MCF 10A (cell line): ENCODE measurements at regions not wholly inside any gene's neighbourhood (a gene's known extent, or its start where the extent isn't known, plus 50 kb on each side); places are given as distances from the start of the nearest gene placed in this dataset.

Experiments
- BruUV-seq: library from RNA; stranded (reverse); fragments of 400-500 nt; replicated peaks from 2 replicates; lab custom pipeline; 2021; lab: Mats Ljungman, UMichigan
- CTCF ChIA-PET: fragments of 300-600 bp; sonication (Branson Sonifier 250); formaldehyde crosslinking; extraction: SDS; loops from one replicate; lab custom pipeline; 2021; ENCODE audit warnings: antibody characterized with exemption, inconsistent platforms; lab: Yijun Ruan, JAX
- POLR2A ChIA-PET: fragments of 300-600, 350-650 bp; sonication (Branson Sonifier 250); formaldehyde crosslinking; extraction: SDS; loops from one replicate; lab custom pipeline; 2020; ENCODE audit warnings: antibody characterized with exemption, inconsistent platforms; lab: Yijun Ruan, JAX
- DNase-seq: peaks from one replicate; pipeline ENCODE4 v3.0.0-alpha.2; 2018; ENCODE audit not compliant: unreplicated experiment
- H3K27ac Mint-ChIP-seq: one replicate; pipeline ENCODE4 v1.8.0; 2022; ENCODE audit warnings: mild to moderate bottlenecking, low read depth, mixed read lengths; ENCODE audit not compliant: unreplicated experiment
- H3K27me3 Mint-ChIP-seq: one replicate; pipeline ENCODE4 v1.8.0; 2022; ENCODE audit warnings: mixed read lengths; ENCODE audit not compliant: insufficient read depth, unreplicated experiment
- H3K36me3 Mint-ChIP-seq: one replicate; pipeline ENCODE4 v1.8.0; 2022; ENCODE audit warnings: mild to moderate bottlenecking, moderate library complexity, mixed read lengths; ENCODE audit not compliant: insufficient read depth, unreplicated experiment
- H3K4me1 Mint-ChIP-seq: one replicate; pipeline ENCODE4 v1.8.0; 2022; ENCODE audit warnings: mixed read lengths; ENCODE audit not compliant: insufficient read depth, unreplicated experiment
- H3K4me3 Mint-ChIP-seq: one replicate; pipeline ENCODE4 v1.8.0; 2022; ENCODE audit warnings: mild to moderate bottlenecking, moderate library complexity, mixed read lengths; ENCODE audit not compliant: unreplicated experiment
- H3K9me3 Mint-ChIP-seq: one replicate; pipeline ENCODE4 v1.8.0; 2022; ENCODE audit warnings: mixed read lengths; ENCODE audit not compliant: unreplicated experiment
- intact Hi-C: fragments of 100-400 bp; cut with micrococcal nuclease; formaldehyde crosslinking; loops from 2 replicates; pipeline ENCODE4 v1.14.1; 2022
- TF ChIP-seq, protein P1 (sequence below): fragments of 200-600 bp; IDR thresholded peaks from one replicate; pipeline ENCODE4 v1.8.0; 2022; ENCODE audit warnings: antibody characterized with exemption, mild to moderate bottlenecking; ENCODE audit not compliant: unreplicated experiment

DNA sequence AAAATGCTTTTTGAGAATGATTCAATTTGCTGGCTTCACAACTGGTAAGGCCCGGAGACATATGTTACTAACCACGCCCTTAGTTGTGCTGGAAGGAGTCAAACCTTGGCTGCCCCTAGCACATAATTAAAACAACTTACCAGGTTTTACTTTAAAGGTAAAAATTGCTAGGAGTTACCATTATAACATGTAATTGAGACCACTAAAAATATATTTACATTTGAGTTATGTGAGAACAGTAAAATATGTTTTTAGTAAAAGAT, 435.6 kb upstream of the CDH9 start:
- BruUV-seq, result no TSS peak
- TF ChIP-seq, protein P1, sequence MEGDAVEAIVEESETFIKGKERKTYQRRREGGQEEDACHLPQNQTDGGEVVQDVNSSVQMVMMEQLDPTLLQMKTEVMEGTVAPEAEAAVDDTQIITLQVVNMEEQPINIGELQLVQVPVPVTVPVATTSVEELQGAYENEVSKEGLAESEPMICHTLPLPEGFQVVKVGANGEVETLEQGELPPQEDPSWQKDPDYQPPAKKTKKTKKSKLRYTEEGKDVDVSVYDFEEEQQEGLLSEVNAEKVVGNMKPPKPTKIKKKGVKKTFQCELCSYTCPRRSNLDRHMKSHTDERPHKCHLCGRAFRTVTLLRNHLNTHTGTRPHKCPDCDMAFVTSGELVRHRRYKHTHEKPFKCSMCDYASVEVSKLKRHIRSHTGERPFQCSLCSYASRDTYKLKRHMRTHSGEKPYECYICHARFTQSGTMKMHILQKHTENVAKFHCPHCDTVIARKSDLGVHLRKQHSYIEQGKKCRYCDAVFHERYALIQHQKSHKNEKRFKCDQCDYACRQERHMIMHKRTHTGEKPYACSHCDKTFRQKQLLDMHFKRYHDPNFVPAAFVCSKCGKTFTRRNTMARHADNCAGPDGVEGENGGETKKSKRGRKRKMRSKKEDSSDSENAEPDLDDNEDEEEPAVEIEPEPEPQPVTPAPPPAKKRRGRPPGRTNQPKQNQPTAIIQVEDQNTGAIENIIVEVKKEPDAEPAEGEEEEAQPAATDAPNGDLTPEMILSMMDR, result no peak
- Mint-ChIP-seq H3K36me3 (no peaks in the 10 kb centered on the region), H3K27me3 (no peaks in the 10 kb centered on the region), H3K4me3 (no peak overlapping the region), H3K4me1 (no peaks in the 10 kb centered on the region), H3K27ac (no peak overlapping the region), H3K9me3 (no peaks in the 10 kb centered on the region)
- ChIA-PET CTCF (no interaction called here), POLR2A (no interaction called here)
- no peak for DNase-seq
- intact Hi-C loops, result no loop called here

DNA sequence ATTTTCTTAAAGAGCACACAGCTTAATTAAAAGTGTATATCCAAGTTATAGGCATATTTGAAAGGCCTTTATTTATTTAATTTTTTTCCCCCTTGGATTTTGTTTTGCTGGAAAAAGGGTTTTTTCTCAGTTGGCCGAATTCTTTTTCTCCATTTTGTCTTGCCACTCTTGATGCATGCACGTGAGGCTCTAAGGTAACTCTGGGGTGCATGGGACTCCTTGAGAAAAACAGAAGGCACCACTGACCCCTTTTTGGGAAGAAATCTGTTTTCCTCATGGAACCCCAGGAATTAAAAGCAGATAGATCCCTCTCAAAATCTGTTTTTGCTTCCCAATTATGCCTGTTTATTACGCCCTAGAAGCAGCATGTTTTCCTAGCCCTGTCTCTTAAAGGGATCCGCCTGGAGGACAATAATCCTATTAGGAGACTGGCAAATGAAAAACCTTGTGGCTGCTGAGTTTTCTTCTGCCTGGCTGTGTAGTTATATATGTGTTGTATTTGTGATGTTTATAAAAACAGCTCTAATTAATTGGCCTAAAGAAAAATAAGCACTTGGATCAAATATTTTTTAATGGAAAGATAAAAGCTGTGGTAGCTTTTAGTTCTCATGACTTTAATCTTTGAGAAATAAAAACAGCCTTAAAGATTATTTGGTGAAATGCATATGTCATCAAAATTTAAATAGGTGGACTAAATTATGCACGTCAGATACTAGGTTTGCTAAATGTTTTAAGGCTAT, 435.1 kb upstream of the CDH9 start:
- Mint-ChIP-seq H3K9me3 (no peaks in the 10 kb centered on the region), H3K36me3 (no peaks in the 10 kb centered on the region), H3K4me3 (no peak overlapping the region), H3K4me1 (no peaks in the 10 kb centered on the region), H3K27ac (peak overlapping the region; percentile 74), H3K27me3 (no peaks in the 10 kb centered on the region)
- POLR2A ChIA-PET, result no interaction called here
- CTCF ChIA-PET, result no interaction called here
- TF ChIP-seq, protein P1, result no peak
- BruUV-seq, result no TSS peak
- DNase-seq, result no peak
- intact Hi-C loops, result no loop called here

DNA sequence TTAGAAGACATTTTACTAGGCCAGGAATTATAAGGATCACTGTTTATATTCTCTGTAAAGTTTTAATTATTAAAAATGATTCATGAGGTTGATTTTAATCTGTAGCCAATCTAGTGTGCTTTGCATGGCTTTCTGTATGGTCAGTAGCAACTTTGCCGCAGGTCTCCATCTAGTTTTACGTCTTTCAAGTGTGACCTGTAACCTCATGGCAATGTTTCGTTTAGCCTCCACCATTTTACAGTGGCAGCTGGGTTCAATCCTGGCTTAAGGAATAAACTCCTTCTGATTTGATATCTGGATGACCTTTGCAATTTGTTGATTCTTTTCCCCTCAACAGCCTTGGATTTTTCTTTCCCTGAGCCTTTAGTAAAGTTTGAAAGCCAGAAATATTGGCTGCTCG, 434.5 kb upstream of the CDH9 start:
- H3K9me3 Mint-ChIP-seq, result no peaks in the 10 kb centered on the region
- H3K4me3 Mint-ChIP-seq, result no peak overlapping the region
- ChIA-PET POLR2A (no interaction called here), CTCF (no interaction called here)
- TF ChIP-seq, protein P1, result no peak
- intact Hi-C loops, result no loop called here
- no peak for DNase-seq
- H3K36me3 Mint-ChIP-seq, result no peaks in the 10 kb centered on the region
- no peaks in the 10 kb centered on the region for H3K27me3 Mint-ChIP-seq
- BruUV-seq, result no TSS peak
- no peak overlapping the region for H3K27ac Mint-ChIP-seq
- no peaks in the 10 kb centered on the region for H3K4me1 Mint-ChIP-seq

DNA sequence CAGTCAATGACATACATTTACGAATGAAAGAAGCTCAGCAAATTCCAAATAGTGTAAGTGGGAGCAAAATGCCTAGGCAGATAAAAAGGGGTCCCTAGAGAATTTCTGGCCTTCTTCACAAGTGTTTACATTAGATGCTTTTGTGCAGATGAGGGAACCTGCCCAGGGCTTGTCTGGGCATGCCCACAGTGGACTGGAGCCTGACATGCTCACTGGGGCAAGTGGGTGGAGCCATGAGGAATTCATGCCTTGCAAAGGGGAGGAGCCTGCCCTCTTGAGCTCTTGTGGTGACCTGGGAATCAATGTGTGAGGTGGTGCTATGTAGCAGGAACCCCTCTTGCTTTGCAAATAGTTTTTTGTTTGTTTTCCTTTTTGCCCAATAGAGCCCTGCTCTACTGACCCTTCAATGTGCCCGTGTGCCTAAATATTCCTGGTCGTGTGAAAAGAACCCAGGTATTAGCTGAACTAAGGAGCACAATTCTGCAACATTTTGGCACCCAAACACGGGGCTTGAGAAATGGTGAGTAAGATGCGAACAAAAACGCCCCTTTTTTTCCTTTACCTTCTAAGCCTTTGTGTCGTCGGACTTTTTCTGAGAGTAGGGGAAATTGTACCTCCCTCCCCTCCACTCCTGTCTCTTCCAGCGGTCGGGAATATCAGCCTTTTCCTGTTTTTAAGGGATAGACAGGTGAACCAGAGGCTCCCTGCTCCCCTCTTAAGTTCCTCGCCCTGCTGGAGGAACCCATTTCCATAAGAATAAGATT, 433.8 kb upstream of the CDH9 start:
- H3K27ac Mint-ChIP-seq, result peak overlapping the region; percentile 10
- no peak overlapping the region for H3K4me3 Mint-ChIP-seq
- DNase-seq, result peak; percentile 9
- H3K9me3 Mint-ChIP-seq, result no peaks in the 10 kb centered on the region
- no peaks in the 10 kb centered on the region for H3K36me3 Mint-ChIP-seq
- ChIA-PET CTCF (no interaction called here), POLR2A (no interaction called here)
- intact Hi-C loops, result no loop called here
- H3K27me3 Mint-ChIP-seq, result no peaks in the 10 kb centered on the region
- H3K4me1 Mint-ChIP-seq, result no peaks in the 10 kb centered on the region
- BruUV-seq, result TSS peak; percentile 55
- TF ChIP-seq, protein P1, result no peak
